ENCODE measurements at regions not wholly inside any gene's neighbourhood (a gene's known extent, or its start where the extent isn't known, plus 50 kb on each side); places are given as distances from the start of the nearest gene placed in this dataset.
"Not testable (repeated sequence)": the region's sequence is repeated elsewhere in the genome, so short reads cannot be mapped to it uniquely, and the experiment has no call there.

- no peak for DNase-seq
Observed at GRCh38 chr15:79775821-79776220, 121.0 kb downstream of the MTHFS start.

- DNase-seq = no peak
Observed at GRCh38 chr15:79777916-79778315, 118.9 kb downstream of the MTHFS start.

GRCh38 chr15:79778378-79778990 is 118.3 kb downstream of the MTHFS start:
- no peak for DNase-seq

GRCh38 chr15:79779746-79780145 is 117.1 kb downstream of the MTHFS start:
- no peak for DNase-seq

- not testable (repeated sequence) for DNase-seq
Observed at GRCh38 chr15:79782307-79782706, 114.5 kb downstream of the MTHFS start.

All from hematopoietic multipotent progenitor cell treated with erythropoietin and hydrocortisone succinate and interleukin-3 and kit ligand, for 8 days (in vitro differentiated cells).